Keratinocyte (primary cell): ENCODE measurements at regions not wholly inside any gene's neighbourhood (a gene's known extent, or its start where the extent isn't known, plus 50 kb on each side); places are given as distances from the start of the nearest gene placed in this dataset.

ENCODE experiments used
- DNase-seq: peaks from one replicate; pipeline ENCODE4 v3.0.0-alpha.2; 2011; ENCODE audit warnings: low read depth, missing footprints, low spot score
- FAIRE-seq: peaks from 2 replicates; lab custom pipeline; 2011; peaks lifted over from hg19 to GRCh38; lab: Jason Lieb, UNC
- H2AFZ ChIP-seq: 2 replicates; pipeline ENCODE4 v1.6.0; 2012; ENCODE audit warnings: low read length, control low read depth, inconsistent platforms; ENCODE audit not compliant: control insufficient read depth
- H3K27ac ChIP-seq: 2 replicates; pipeline ENCODE4 v1.5.1; 2011; ENCODE audit warnings: low read length; ENCODE audit not compliant: control insufficient read depth, insufficient read depth
- H3K27me3 ChIP-seq: 3 replicates; pipeline ENCODE4 v1.6.0; 2011; ENCODE audit warnings: low read length; ENCODE audit not compliant: control insufficient read depth, insufficient read depth; ENCODE audit errors: extremely low read depth
- H3K36me3 ChIP-seq, 2 experiments: 2 replicates in 1 of 2; 3 replicates in 1 of 2; pipeline ENCODE4 v1.5.1; 2011; ENCODE audit warnings: low read length in 2 of 2, mild to moderate bottlenecking in 1 of 2; ENCODE audit not compliant: control insufficient read depth in 2 of 2, insufficient read depth in 2 of 2; ENCODE audit errors: extremely low read depth in 1 of 2
- H3K4me1 ChIP-seq: 3 replicates; pipeline ENCODE4 v1.5.1; 2011; ENCODE audit warnings: low read length; ENCODE audit not compliant: control insufficient read depth, insufficient read depth; ENCODE audit errors: extremely low read depth
- H3K4me2 ChIP-seq: 3 replicates; pipeline ENCODE4 v1.6.0; 2011; ENCODE audit warnings: low read depth, low read length; ENCODE audit not compliant: control insufficient read depth, insufficient read depth; ENCODE audit errors: extremely low read depth
- H3K4me3 ChIP-seq, 3 experiments: fragments of 200-600 bp in 1 of 3; sonication (generic) in 1 of 3; 2 replicates in 2 of 3; 3 replicates in 1 of 3; pipeline ENCODE4 v1.5.1; 2011 to 2016; ENCODE audit warnings: low read length in 3 of 3, mild to moderate bottlenecking in 3 of 3, control low read depth in 2 of 3, inconsistent platforms in 1 of 3, low read depth in 1 of 3, mixed read lengths in 1 of 3, mixed run types in 1 of 3, moderate library complexity in 1 of 3; ENCODE audit not compliant: control insufficient read depth in 2 of 3, insufficient read depth in 2 of 3; ENCODE audit errors: extremely low read depth in 1 of 3
- H3K79me2 ChIP-seq: 2 replicates; pipeline ENCODE4 v1.6.0; 2012; ENCODE audit warnings: low read length; ENCODE audit not compliant: control insufficient read depth, insufficient read depth
- H3K9ac ChIP-seq: 3 replicates; pipeline ENCODE4 v1.6.0; 2011; ENCODE audit warnings: low read length; ENCODE audit not compliant: control insufficient read depth, insufficient read depth; ENCODE audit errors: extremely low read depth
- H3K9me1 ChIP-seq: 3 replicates; pipeline ENCODE4 v1.6.0; 2011; ENCODE audit warnings: low read length; ENCODE audit not compliant: control insufficient read depth, insufficient read depth; ENCODE audit errors: extremely low read depth
- H3K9me3 ChIP-seq: 2 replicates; pipeline ENCODE4 v1.5.1; 2012; ENCODE audit warnings: low read depth, low read length; ENCODE audit not compliant: control insufficient read depth
- H4K20me1 ChIP-seq: 3 replicates; pipeline ENCODE4 v1.6.0; 2011; ENCODE audit warnings: low read length; ENCODE audit not compliant: control insufficient read depth, insufficient read depth; ENCODE audit errors: extremely low read depth
- CTCF ChIP-seq, 3 experiments: IDR thresholded peaks in 1 of 3; conservative IDR thresholded peaks in 1 of 3; optimal IDR thresholded peaks in 1 of 3; 2 replicates in 2 of 3; 3 replicates in 1 of 3; pipeline versions ENCODE3 to v1.5.1; 2011; ENCODE audit warnings: low read length in 3 of 3, mild to moderate bottlenecking in 3 of 3, moderate library complexity in 2 of 3, control low read depth in 1 of 3, inconsistent platforms in 1 of 3; ENCODE audit not compliant: insufficient read depth in 2 of 3; ENCODE audit errors: extremely low read depth in 1 of 3
- EZH2 ChIP-seq: IDR thresholded peaks from one replicate; pipeline ENCODE4 v1.6.1; 2012; ENCODE audit warnings: inconsistent platforms, mild to moderate bottlenecking, low read length, moderate library complexity
- dilution Hi-C: fragments of 300-500 bp; cut with MboI; formaldehyde crosslinking; loops from one replicate; pipeline ENCODE4 v1.7.0; 2020; ENCODE audit warnings: low sequenced_read_pairs; ENCODE audit not compliant: extremely low pct_ligation_motif_present

- DNase-seq (no peak), FAIRE-seq (no peak)
- H4K20me1 ChIP-seq: no peaks in the 10 kb centered on the region
- H3K79me2 ChIP-seq: no peaks in the 10 kb centered on the region
- H3K4me2 ChIP-seq: no peak overlapping the region
- TF ChIP-seq EZH2: no peak
- no peak for TF ChIP-seq CTCF (optimal IDR thresholded peaks at IDR 0.05 in 1 of 3, IDR thresholded peaks at IDR 0.05 in 1 of 3, conservative IDR thresholded peaks at IDR 0.05 in 1 of 3; ENCODE audit: extremely low read depth in 1 of 3, insufficient read depth in 2 of 3, low read length in 3 of 3)
- dilution Hi-C loops: no loop called here
- H3K4me1 ChIP-seq: no peaks in the 10 kb centered on the region
- H2AFZ ChIP-seq: no peak overlapping the region
- H3K4me3 ChIP-seq: no peak overlapping the region
- no peaks in the 10 kb centered on the region for H3K9me1 ChIP-seq
- no peak overlapping the region for H3K9ac ChIP-seq
- no peaks in the 10 kb centered on the region for H3K9me3 ChIP-seq
- H3K27ac ChIP-seq: no peak overlapping the region
- H3K36me3 ChIP-seq: no peaks in the 10 kb centered on the region
- H3K27me3 ChIP-seq: no peaks in the 10 kb centered on the region
Observed at GRCh38 chr13:103195762-103196161, 129.5 kb upstream of the SLC10A2 start.

- dilution Hi-C loops: no loop called here
- Histone ChIP-seq H3K4me3 (no peak overlapping the region), H3K9me3 (no peaks in the 10 kb centered on the region), H4K20me1 (no peaks in the 10 kb centered on the region), H3K27me3 (no peaks in the 10 kb centered on the region), H3K36me3 (no peaks in the 10 kb centered on the region), H2AFZ (no peak overlapping the region), H3K27ac (no peak overlapping the region), H3K79me2 (no peaks in the 10 kb centered on the region), H3K4me1 (no peaks in the 10 kb centered on the region), H3K9me1 (no peaks in the 10 kb centered on the region), H3K4me2 (no peak overlapping the region), H3K9ac (no peak overlapping the region)
- no peak for DNase-seq
- FAIRE-seq: no peak
- TF ChIP-seq CTCF (optimal IDR thresholded peaks at IDR 0.05 in 1 of 3, IDR thresholded peaks at IDR 0.05 in 1 of 3, conservative IDR thresholded peaks at IDR 0.05 in 1 of 3; ENCODE audit: extremely low read depth in 1 of 3, insufficient read depth in 2 of 3, low read length in 3 of 3) (no peak), EZH2 (no peak)
Observed at GRCh38 chr13:103194871-103195270, 128.7 kb upstream of the SLC10A2 start.
